Activated CD8-positive, alpha-beta memory T cell treated with anti-CD3 and anti-CD28 coated beads for 1 hour (primary cell): ENCODE measurements at regions not wholly inside any gene's neighbourhood (a gene's known extent, or its start where the extent isn't known, plus 50 kb on each side); places are given as distances from the start of the nearest gene placed in this dataset.
"Not testable (repeated sequence)": the region's sequence is repeated elsewhere in the genome, so short reads cannot be mapped to it uniquely, and the experiment has no call there.

Experiments
- DNase-seq, 2 donors: peaks; one replicate each; pipeline ENCODE4 v3.0.0-alpha.2; 2020; ENCODE audit warnings: low read depth in 1 of 2; ENCODE audit errors: extremely low read depth in 1 of 2

DNA sequence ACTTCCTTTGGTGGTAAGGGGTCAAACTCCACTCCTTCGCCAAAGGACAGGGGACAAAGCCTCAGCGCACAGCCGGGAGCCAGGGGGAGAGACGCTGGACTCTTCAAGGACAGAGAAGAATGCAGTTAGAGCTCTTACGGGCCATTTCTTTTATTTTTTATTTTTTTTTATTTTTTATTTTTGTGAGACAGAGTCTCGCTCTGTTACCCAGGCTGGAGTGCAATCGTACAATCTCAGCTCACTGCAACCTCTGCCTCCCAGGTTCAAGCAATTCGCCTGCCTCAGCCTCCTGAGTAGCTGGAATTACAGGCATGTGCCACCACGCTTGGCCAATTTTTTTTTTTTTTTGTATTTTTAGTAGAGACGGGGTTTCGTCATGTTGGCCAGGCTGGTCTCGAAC lies 93.2 kb upstream of the RPH3AL start, which contains the start of gene RFLNB:
Gene RFLNB, minus strand, starts transcription at position 101 of the 400 bp plus-strand sequence.
- DNase-seq = not testable (repeated sequence)

DNA sequence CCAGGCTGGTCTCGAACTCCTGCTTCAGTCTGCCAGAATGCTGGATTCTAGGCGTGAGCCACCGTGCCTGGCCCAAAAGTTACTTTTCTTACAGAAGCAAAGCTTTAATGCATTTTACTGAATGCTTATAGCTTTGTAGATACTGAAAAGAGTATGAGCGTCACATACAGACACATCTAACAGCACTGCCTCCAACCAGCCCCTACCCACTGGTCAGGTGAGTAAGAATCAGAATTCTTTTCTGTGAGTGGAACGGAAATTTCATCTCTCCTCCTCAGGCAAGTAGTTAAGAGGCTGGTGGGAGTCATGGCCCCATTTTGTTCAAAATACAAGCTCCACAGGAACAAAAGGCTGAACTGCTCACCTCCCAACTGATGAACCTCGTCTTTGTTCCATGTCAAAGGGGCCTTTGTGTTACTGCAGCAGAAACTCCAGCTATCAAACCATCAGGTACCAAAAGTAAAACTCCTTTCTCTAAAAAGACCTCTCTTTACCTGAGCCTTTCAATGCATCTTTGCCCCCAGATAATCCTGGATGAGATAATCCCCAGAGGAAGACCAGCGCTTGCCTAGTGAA lies 92.4 kb upstream of the RPH3AL start:
- DNase-seq = no peak

DNA sequence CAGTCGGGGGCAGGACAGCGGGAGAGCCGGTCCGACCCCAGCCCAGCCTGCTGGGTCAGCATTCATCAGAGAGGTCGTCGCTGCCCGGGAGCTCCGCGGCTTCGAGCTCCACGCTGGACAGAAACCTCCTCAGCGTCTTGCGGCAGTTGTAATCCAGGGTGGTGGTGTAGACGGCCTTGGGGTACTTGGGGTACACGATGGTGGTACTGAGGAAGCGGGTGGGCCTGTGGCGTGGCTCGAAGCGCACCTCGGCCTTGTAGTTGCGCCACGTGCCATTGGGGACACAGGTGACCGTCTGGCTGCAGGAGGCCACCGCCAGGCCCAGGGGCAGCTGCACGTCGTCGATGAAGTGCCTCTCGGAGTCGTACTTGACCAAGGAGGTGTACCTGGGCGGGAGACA lies 90.5 kb upstream of the RPH3AL start:
- DNase-seq = no peak

DNA sequence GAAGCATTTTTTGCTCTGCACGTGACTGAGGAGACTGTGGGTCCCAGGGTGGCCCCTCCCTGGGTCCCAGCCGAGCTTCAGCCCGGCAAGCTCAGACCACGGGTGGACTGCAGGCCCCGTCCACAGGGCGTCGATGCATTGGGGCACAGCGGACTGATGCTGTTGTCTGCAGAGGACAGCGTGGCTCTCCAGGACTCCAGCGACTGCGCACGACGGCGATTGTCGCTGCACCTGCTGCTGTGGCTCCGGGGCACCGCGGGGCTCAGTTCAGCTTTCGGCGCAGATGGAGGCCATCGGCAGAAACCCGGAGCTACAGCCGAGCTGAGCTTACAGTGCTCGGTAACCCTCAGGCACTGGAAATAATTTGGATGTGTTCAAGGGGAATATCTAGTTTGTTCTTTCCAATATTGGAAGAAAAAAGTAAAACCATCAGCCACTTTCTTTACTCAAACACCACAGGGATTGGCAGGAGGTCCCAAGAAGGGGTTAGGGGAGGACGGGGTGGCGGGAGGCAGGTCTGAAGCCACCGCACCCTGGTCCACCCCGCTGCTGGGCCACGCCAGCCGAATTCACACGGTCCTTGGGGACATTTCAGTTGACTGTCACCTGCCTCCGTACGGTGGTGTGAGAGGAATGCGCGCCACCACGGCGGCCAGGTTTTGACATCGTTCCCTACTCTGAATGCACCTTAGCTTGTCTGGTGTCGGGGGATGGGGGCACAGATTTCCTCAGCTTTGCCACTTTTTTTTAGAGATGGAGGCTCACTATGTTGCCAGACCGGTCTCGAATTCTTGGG lies 88.7 kb upstream of the RPH3AL start:
- DNase-seq = no peak

DNA sequence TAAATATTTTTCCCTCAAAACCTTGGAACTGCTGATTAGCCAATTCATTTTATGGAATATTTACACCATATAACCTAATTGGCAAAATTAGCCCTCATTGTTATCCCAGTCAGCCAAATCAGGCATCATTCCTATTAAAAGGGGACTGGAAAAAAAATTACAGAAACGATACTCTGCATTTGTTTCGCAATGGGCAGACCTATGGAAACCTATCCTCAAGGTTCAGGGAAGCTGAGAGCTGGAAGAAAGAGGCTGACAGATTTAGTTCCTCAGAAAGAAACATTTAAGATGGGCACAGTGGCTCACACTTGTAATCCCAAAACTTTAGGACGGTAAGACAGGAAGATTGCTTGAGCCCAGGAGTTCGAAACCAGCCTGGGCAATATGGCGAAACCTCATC lies 85.6 kb upstream of the RPH3AL start:
- no peak for DNase-seq

DNA sequence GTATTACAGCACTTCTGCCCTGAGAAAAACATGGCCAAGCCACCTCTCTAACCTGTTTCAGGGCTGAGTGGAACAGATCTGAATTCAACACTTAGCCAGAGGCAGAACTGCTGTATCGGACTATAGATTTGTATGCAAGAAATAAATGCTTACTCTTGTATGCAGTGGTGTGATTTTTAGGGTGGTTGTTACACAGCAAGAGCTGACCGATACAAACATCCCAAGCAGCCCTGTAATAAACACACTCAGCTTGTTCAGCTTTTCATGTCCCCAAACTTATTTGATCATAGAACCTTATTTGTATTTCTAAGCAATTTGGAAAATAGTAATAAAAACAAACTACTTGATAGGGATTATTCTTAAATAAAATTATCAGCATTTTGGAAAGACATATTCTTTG lies 84.9 kb upstream of the RPH3AL start:
- DNase-seq = no peak

DNA sequence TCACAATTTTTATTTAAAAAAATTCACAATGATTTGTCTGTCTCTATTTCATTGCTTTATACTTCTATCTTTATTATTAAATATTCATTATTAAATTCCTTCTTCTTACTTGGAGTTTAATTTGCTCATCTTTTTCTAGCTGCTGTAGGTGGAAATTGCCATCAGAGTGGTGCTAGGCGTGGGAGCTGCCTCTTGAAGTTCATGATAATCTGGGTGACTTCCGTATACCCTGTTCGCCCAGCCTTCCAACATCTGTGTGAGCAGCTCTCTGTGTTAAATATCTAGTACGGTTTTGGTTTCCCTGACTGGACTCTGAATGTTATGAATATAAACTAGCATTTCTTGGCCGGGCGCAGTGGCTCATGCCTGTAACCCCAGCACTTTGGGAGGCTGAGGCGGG lies 84.0 kb upstream of the RPH3AL start:
- no peak for DNase-seq

DNA sequence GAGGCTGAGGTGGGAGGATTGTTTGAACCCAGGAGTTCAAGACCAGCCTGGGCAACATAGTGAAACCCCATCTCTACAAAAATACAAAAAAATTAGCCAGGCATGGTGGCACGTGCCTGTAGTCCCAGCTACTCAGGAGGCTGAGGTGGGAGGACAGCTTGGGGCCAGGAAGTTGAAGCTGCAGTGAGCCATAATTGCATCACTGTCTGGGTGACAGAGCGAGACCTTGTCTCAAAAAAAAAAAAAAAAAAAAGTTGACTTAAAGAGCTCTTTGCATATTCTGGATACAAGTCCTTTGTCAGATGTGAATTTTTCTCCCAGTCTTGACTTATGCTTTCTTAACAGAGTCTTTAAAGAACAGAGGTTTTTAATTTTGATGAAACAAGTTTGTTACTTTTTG lies 79.9 kb upstream of the RPH3AL start:
- DNase-seq = not testable (repeated sequence)

DNA sequence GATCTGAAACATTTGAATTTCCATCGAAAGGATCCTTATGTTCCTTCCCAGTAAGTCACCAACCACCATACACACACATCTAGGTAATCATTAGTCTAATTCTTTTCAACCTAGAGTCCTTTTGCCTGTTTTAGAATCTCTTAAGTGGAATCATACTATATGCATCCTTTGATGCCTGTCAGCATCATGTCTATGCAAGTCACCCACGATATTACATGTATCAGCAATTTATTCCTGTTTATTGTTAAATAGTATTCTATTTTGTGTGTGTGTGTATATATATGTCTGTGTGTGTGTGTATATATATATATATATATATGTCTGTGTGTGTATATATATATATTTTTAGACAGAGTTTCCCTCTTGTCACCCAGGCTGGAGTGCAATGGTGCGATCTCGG lies 78.9 kb upstream of the RPH3AL start:
- no peak for DNase-seq

DNA sequence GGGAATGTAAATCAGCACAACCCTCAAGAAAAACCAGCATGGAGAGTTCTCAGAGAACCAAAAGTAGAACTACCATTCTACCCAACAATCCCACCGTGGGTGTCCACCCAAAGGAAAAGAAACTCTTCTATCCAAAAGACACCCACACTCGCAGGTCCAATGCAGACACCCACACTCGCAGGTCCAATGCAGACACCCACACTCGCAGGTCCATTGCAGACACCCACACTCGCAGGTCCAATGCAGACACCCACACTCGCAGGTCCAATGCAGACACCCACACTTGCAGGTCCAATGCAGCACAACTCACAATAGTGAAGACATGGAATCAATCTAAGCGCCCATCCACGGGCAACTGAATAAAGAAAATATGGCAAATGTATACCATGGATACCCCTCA lies 77.0 kb upstream of the RPH3AL start:
- no peak for DNase-seq

DNA sequence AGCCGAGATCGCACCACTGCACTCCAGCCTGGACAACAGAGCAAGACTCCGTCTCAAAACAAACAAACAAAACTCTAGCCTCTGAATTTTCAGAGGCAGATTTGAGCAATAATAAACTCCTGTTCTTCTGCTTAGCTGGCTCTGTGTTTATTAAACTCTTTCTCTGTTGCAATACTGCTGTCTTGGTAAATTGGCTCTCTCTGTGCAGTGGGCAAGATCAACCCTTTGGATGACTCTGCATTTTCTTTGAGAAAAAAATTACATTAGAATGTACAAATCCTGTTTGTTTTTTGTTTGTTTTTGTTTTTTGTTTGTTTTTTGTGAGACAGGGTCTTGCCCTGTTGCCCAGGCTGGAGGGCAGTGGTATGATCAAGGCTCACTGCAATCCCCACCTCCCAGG lies 75.8 kb upstream of the RPH3AL start:
- no peak for DNase-seq

DNA sequence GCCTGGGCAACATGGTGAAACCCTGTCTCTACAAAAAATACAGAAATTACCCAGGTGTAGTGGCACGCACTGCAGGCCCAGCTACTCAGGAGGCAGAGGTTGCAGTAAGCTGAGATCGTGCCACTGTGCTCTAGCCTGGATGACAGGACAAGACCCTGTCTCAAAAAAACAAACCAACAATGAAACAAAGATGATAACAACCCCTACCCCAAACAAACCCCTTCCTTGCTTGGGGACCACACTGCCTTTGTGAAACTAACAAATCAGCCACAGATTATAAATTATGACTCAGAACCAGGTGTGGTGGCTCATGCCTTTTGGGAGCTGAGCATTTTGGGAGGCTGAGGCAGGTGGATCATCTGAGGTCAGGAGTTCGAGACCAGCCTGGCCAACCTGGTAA lies 75.3 kb upstream of the RPH3AL start:
- DNase-seq = no peak

DNA sequence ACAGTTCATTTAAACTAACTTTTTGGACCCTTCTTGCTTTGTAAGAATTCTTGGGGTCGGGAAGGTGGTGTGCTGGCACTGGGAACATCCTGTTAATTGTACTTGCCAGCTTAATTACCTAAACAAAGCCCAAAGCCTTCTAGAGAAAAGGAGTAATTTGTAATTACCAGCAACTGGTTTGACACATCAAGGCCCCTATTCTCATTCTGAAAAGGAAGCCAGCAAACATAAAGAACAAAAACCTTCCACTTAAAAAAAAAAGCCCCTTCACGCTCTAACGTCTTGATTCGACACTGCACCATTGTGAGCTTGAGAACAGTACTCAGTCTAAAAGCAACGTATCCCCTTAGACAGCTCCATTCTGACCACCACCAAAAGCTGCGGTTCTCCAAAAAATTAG lies 74.7 kb upstream of the RPH3AL start:
- DNase-seq = no peak

DNA sequence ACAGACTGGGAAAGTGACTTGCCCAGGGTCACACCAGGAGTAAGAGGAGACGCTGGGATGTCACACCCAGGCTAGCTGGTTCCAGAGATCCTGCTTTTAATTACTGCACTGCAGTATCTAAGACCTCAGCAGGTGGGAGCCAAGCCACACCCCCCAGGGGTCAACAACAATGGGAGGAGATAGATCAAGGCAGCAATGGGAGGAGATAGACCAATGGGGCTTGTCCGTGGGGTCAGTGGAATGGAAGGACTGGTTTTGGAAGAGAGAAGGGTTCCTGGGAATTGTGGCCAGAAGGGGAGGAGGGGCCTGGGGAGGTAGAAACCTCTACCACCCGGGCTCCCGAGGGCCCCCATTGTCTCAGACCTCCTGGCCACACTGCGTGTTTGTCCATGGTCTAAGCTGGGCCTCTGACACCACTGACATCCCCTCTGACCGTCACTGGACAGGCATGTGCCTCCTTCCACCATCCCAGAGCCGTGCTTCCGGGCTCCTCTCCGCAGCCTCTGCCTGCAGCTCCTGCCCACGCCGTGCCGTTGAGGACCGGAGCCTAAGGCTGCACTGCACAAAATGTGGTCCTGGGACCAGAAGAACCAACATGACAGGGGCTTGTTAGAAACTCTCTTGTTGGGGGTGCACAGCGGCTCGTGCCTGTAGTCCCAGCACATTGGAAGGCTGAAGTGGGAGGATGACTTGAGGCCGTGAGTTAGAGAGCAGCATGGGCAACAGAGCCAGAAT lies 69.8 kb upstream of the RPH3AL start:
- no peak for DNase-seq

DNA sequence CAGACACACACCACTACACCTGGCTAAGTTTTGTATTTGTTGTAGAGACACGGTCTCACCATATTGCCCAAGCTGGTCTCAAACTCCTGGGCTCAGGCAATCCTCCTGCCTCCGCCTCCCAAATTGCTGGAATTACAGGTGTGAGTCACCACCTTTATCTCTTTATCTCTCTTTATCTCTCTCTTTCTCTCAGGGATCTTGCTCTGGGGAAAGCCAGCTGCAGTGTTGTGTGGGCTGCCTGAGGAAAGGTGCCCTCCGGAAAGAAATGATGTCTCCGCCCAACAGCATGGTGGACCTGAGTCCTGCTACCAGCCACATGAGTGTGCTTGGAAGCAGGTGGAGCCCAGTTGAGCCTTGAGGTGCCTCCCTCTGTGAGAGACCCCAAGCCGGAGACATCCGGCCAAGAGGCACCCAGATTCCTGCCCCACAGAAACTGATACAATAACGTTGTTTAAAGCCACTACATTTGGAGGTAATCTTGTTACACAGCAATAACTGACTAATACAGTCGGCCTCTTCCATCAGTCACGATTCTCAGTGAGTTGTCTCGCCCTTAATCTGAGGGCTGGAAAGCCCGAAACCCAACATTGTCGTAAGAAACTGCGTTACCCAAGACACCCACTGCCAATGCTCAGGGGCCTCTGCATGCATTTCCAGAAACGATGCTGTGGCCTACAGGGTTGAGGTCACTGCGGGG lies 68.0 kb upstream of the RPH3AL start:
- no peak for DNase-seq

DNA sequence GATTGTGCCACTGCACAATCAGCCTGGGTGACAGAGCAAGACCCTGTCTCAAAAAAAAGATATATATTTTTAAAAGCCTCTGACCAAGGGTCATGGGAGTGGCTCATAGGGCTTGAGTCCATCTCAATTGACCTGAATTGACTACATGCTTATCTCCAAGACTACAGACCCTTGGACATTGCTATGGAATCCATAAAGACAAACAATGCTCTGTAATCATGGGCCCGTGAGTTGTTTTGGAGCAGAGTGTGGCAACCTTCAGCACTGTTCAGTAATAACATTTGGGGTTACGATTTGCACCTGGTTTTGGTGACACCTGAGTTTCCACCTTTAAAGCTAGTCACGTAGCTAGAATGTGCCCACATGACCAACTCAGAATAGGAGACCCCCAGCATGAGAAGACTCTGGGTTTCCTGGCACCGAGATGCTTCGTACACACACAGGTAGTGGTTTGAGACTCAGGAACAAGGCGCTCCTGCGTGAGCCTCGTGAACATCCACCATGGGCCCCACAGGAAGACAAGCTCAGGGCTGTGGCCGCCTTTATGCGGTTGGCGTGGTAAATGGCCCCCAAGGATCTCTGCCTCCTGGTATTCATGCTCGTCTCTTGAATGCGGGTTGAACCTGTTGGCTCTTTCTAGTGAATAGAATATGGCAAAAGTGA lies 66.6 kb upstream of the RPH3AL start:
- DNase-seq = no peak

DNA sequence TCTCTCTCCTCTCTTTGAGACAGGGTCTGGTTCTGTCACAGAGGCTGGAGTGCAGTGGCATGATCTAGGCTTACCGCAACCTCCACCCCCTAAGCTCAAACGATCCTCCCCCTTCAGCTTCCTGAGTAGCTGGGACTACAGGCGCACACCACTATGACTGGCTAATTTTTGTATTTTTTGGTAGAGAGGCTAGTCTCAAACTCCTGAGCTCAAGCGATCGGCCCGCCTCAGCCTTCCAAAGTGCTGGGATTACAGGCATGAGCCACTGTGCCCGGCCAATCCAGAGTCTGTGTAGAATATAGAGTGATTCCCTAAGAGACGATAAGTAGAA lies 65.8 kb upstream of the RPH3AL start:
- DNase-seq = no peak

DNA sequence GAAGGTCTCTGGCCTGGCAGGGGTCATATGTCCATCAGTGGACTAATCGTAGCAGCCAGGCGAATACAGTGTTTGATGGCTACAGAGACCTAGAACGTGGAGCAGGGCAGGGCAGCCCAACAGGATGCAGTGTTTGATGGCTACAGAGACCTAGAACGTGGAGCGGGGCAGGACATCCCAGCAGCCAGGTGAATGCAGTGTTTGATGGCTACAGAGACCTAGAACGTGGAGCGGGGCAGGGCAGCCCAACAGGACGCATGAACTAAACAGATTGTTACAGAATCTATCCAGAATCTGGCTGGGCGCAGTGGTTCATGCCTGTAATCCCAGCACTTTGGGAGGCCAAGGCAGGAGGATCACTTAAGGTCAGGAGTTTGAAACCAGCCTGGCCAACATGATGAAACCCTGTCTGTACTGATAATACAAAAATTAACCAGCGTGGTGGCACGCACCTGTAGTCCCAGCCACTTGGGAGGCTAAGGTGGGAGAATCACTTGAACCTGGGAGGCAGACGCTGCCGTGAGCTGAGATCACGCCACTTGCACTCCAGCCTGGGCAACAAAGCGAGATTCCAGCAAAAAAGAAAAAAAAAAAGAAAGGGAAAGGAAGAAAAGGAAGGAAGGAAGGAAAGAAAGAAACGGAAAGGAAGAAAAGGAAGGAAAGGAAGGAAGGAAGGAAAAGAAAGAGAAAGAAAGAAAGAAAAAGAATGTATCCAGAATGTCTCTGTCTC lies 65.2 kb upstream of the RPH3AL start:
- no peak for DNase-seq

DNA sequence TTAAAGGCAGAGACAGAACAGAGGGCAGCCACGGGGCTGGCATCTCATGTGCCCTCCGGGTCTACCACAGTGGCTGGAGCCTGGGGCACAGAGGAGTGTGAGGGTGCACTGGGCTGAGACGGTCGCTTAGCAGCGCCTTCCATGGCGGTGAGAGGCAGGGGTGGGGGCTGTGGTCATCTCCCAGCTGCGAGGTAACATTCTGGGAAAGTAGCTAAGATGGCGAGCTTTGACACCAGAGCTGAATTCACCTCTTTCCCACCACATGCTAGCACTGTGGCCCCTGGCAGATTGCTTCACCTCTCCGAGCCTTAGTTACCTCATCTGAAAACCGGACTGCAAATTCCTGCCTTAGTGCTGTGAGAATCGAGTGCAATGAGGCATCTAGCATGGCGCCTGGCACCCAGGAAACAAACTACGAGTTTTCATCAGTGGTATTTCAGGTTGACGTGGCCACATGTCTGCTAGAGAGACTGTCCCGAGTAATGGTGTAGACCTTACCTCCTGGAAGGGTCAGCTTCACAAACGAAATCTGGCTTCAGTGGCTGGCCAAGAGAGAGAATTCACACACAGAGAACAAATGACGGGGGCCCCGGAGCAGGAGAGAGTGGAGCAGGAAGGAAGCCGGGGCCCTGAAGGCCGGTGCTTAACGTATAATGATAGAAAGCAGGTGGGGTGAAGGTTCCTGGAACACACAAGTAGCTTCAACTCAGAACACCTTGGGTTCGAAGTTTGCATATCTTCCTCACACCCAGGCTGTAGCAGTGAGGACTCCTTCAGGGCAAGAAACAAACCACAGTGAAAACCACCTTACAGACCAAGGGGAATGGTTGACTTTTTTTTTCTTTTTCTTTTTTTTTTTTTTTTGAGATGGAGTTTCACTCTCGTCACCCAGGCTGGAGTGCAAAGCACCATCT lies 63.9 kb upstream of the RPH3AL start:
- no peak for DNase-seq
